ENCODE measurements at regions not wholly inside any gene's neighbourhood (a gene's known extent, or its start where the extent isn't known, plus 50 kb on each side); places are given as distances from the start of the nearest gene placed in this dataset.

GRCh38 chr13:103275081-103275480 lies 208.9 kb upstream of the SLC10A2 start:
- no peaks in the 10 kb centered on the region for H3K36me3 ChIP-seq (ENCODE audit: control insufficient read depth, insufficient read depth, low read length)
- H3K27me3 ChIP-seq (ENCODE audit: control insufficient read depth, insufficient read depth, low read length), result no peaks in the 10 kb centered on the region
- FAIRE-seq (no peak), DNase-seq (ENCODE audit: low read depth) (no peak)
- TF ChIP-seq CTCF (IDR thresholded peaks at IDR 0.05; ENCODE audit: insufficient read depth, low read length, severe bottlenecking), result no peak
- no peak overlapping the region for H3K4me3 ChIP-seq (ENCODE audit: low read depth, low read length)

GRCh38 chr13:103273825-103274224 lies 207.6 kb upstream of the SLC10A2 start:
- Histone ChIP-seq H3K36me3 (ENCODE audit: control insufficient read depth, insufficient read depth, low read length) (no peaks in the 10 kb centered on the region), H3K27me3 (ENCODE audit: control insufficient read depth, insufficient read depth, low read length) (no peaks in the 10 kb centered on the region), H3K4me3 (ENCODE audit: low read depth, low read length) (no peak overlapping the region)
- no peak for DNase-seq (ENCODE audit: low read depth)
- no peak for TF ChIP-seq CTCF (IDR thresholded peaks at IDR 0.05; ENCODE audit: insufficient read depth, low read length, severe bottlenecking)
- FAIRE-seq, result no peak

- FAIRE-seq (no peak), DNase-seq (ENCODE audit: low read depth) (peak; percentile 91)
- Histone ChIP-seq H3K27me3 (ENCODE audit: control insufficient read depth, insufficient read depth, low read length) (no peaks in the 10 kb centered on the region), H3K36me3 (ENCODE audit: control insufficient read depth, insufficient read depth, low read length) (no peaks in the 10 kb centered on the region), H3K4me3 (ENCODE audit: low read depth, low read length) (no peak overlapping the region)
- TF ChIP-seq CTCF (IDR thresholded peaks at IDR 0.05; ENCODE audit: insufficient read depth, low read length, severe bottlenecking), result no peak
Measured at GRCh38 chr13:103272770-103273169, 206.6 kb upstream of the SLC10A2 start.

- Histone ChIP-seq H3K4me3 (ENCODE audit: low read depth, low read length) (no peak overlapping the region), H3K27me3 (ENCODE audit: control insufficient read depth, insufficient read depth, low read length) (no peaks in the 10 kb centered on the region), H3K36me3 (ENCODE audit: control insufficient read depth, insufficient read depth, low read length) (no peaks in the 10 kb centered on the region)
- DNase-seq (ENCODE audit: low read depth), result no peak
- no peak for FAIRE-seq
- no peak for TF ChIP-seq CTCF (IDR thresholded peaks at IDR 0.05; ENCODE audit: insufficient read depth, low read length, severe bottlenecking)
Measured at GRCh38 chr13:103263448-103263847, 197.2 kb upstream of the SLC10A2 start.

GRCh38 chr13:103255587-103256301 lies 189.5 kb upstream of the SLC10A2 start:
- no peak for TF ChIP-seq CTCF (IDR thresholded peaks at IDR 0.05; ENCODE audit: insufficient read depth, low read length, severe bottlenecking)
- Histone ChIP-seq H3K4me3 (ENCODE audit: low read depth, low read length) (no peak overlapping the region), H3K27me3 (ENCODE audit: control insufficient read depth, insufficient read depth, low read length) (no peaks in the 10 kb centered on the region), H3K36me3 (ENCODE audit: control insufficient read depth, insufficient read depth, low read length) (no peaks in the 10 kb centered on the region)
- no peak for FAIRE-seq
- DNase-seq (ENCODE audit: low read depth), result peak; percentile 34

- Histone ChIP-seq H3K36me3 (ENCODE audit: control insufficient read depth, insufficient read depth, low read length) (no peaks in the 10 kb centered on the region), H3K4me3 (ENCODE audit: low read depth, low read length) (no peak overlapping the region), H3K27me3 (ENCODE audit: control insufficient read depth, insufficient read depth, low read length) (no peaks in the 10 kb centered on the region)
- FAIRE-seq, result no peak
- TF ChIP-seq CTCF (IDR thresholded peaks at IDR 0.05; ENCODE audit: insufficient read depth, low read length, severe bottlenecking), result no peak
- no peak for DNase-seq (ENCODE audit: low read depth)
Measured at GRCh38 chr13:103250071-103250470, 183.9 kb upstream of the SLC10A2 start.
